K562 (cell line): ENCODE measurements at regions not wholly inside any gene's neighbourhood (a gene's known extent, or its start where the extent isn't known, plus 50 kb on each side); places are given as distances from the start of the nearest gene placed in this dataset.

ENCODE experiments used
- ATAC-seq: fragments of 200-7000 bp; cut with Tn5 transposase; 3 replicates; pipeline ENCODE4 v1.9.1; 2020; ENCODE audit warnings: moderate library complexity
- BruUV-seq: library from RNA; stranded (reverse); fragments of 400-500 nt; replicated peaks from 2 replicates; lab custom pipeline; 2021; lab: Mats Ljungman, UMichigan
- CTCF ChIA-PET: fragments of 300-600 bp; formaldehyde crosslinking; extraction: SDS; loops from one replicate; lab custom pipeline; 2021; ENCODE audit warnings: low intra/inter-chr PET ratio; lab: Yijun Ruan, JAX
- POLR2A ChIA-PET: fragments of 300-600, 350-650 bp; sonication (Branson Sonifier 250); formaldehyde crosslinking; extraction: SDS; loops from one replicate; lab custom pipeline; 2021; ENCODE audit warnings: antibody characterized with exemption, inconsistent platforms; lab: Yijun Ruan, JAX
- DNase-seq, 4 experiments: peaks; one replicate each; pipeline versions ENCODE4 v3.0.0 to v3.0.0-alpha.2; 2011 to 2018; ENCODE audit warnings: low spot score in 3 of 4, mixed read lengths in 3 of 4; ENCODE audit errors: extremely low read depth in 1 of 4
- FAIRE-seq: peaks from 2 replicates; lab custom pipeline; 2011; peaks lifted over from hg19 to GRCh38; lab: Jason Lieb, UNC
- H2AFZ ChIP-seq: 2 replicates; pipeline ENCODE4 v1.6.0; 2011; ENCODE audit warnings: low read depth, low read length, control low read depth, inconsistent platforms
- H3K27ac ChIP-seq: fragments of 200-600 bp; 3 replicates; pipeline ENCODE4 v1.8.0; 2011; ENCODE audit warnings: low read depth, mild to moderate bottlenecking, control low read depth, inconsistent platforms, low read length, moderate library complexity, mixed read lengths; ENCODE audit errors: extremely low read depth
- H3K27me3 ChIP-seq, 2 experiments: fragments of 300-600 bp in 1 of 2; 2 replicates in 1 of 2; 3 replicates in 1 of 2; pipeline versions ENCODE4 v1.6.0 to v1.8.0; 2011; ENCODE audit warnings: inconsistent platforms in 2 of 2, low read length in 2 of 2, mild to moderate bottlenecking in 1 of 2, mixed read lengths in 1 of 2, moderate library complexity in 1 of 2; ENCODE audit not compliant: control insufficient read depth in 2 of 2, insufficient read depth in 2 of 2
- H3K36me3 ChIP-seq: fragments of 300-600 bp; 3 replicates; pipeline ENCODE4 v1.8.0; 2011; ENCODE audit warnings: mild to moderate bottlenecking, low read length, inconsistent platforms; ENCODE audit not compliant: control insufficient read depth, insufficient read depth
- H3K4me1 ChIP-seq, 2 experiments: fragments of 200-600 bp in 1 of 2; replicated peaks in 1 of 2; 2 replicates in 1 of 2; 3 replicates in 1 of 2; pipeline versions ENCODE4 v1.5.1 to v1.8.0; 2011; ENCODE audit warnings: inconsistent platforms in 2 of 2, low read length in 2 of 2, mild to moderate bottlenecking in 1 of 2, mixed read lengths in 1 of 2, moderate library complexity in 1 of 2; ENCODE audit not compliant: control insufficient read depth in 2 of 2, insufficient read depth in 2 of 2
- H3K4me2 ChIP-seq: 2 replicates; pipeline ENCODE4 v1.6.1; 2011; ENCODE audit warnings: low read length, control low read depth, inconsistent platforms, mixed read lengths; ENCODE audit not compliant: insufficient read depth
- H3K4me3 ChIP-seq: fragments of 200-600 bp; sonication (generic), shearing (Covaris generic); 2 replicates; pipeline ENCODE4 v1.5.1; 2016; ENCODE audit warnings: control low read depth, inconsistent platforms
- H3K79me2 ChIP-seq: fragments of 200-600 bp; 3 replicates; pipeline ENCODE4 v1.8.0; 2011; ENCODE audit warnings: low read length, inconsistent platforms; ENCODE audit not compliant: control insufficient read depth, insufficient read depth
- H3K9ac ChIP-seq, 2 experiments: 2 replicates each; pipeline versions ENCODE4 v1.6.0 to v1.6.1; 2011; ENCODE audit warnings: low read depth in 2 of 2, low read length in 2 of 2, control low read depth in 1 of 2, inconsistent platforms in 1 of 2, mild to moderate bottlenecking in 1 of 2, mixed read lengths in 1 of 2; ENCODE audit not compliant: insufficient read depth in 1 of 2
- H3K9me1 ChIP-seq: one replicate; pipeline ENCODE4 v1.6.0; 2011; ENCODE audit warnings: inconsistent platforms, mild to moderate bottlenecking, low read length, moderate library complexity; ENCODE audit not compliant: control insufficient read depth, insufficient read depth
- H3K9me3 ChIP-seq: replicated peaks from 2 replicates; pipeline ENCODE4 v1.5.1; 2011; ENCODE audit warnings: low read depth, low read length, inconsistent platforms; ENCODE audit not compliant: control insufficient read depth, insufficient read depth
- H4K20me1 ChIP-seq: replicated peaks from 2 replicates; pipeline ENCODE4 v1.6.1; 2011; ENCODE audit warnings: low read length, inconsistent platforms, mixed read lengths; ENCODE audit not compliant: control insufficient read depth, insufficient read depth
- CEBPB ChIP-seq: fragments of 450-650 bp; IDR thresholded peaks from 2 replicates; pipeline ENCODE4 v1.6.1; 2016; ENCODE audit warnings: missing genetic modification characterization, missing compliant biosample characterization
- HNRNPLL ChIP-seq: fragments of 200-400 bp; formaldehyde crosslinking; IDR thresholded peaks from 2 replicates; pipeline ENCODE4 v1.6.1; 2017; ENCODE audit warnings: low read length, low read depth, mild to moderate bottlenecking; ENCODE audit not compliant: poor library complexity, severe bottlenecking
- KAT8 ChIP-seq: fragments of 450-650 bp; IDR thresholded peaks from 2 replicates; pipeline ENCODE4 v1.6.1; 2016; ENCODE audit warnings: low read depth, mild to moderate bottlenecking
- TAF7 ChIP-seq: fragments of 450-650 bp; IDR thresholded peaks from 2 replicates; pipeline ENCODE4 v1.6.1; 2016; ENCODE audit warnings: missing genetic modification characterization, missing compliant biosample characterization
- TAL1 ChIP-seq: fragments of 450-650 bp; IDR thresholded peaks from 2 replicates; pipeline ENCODE4 v1.6.1; 2016; ENCODE audit warnings: mild to moderate bottlenecking
- TCF3 ChIP-seq: sonication (generic); formaldehyde crosslinking; IDR thresholded peaks from 2 replicates; pipeline ENCODE4 v1.4.0; 2020; ENCODE audit warnings: mild to moderate bottlenecking, missing genetic modification reagents
- TFAM ChIP-seq: fragments of 250-450 bp; sonication (Bioruptor Pico); conservative IDR thresholded peaks from 2 replicates; pipeline ENCODE4 v1.5.0; 2021; ENCODE audit warnings: mild to moderate bottlenecking, moderate library complexity
- ZBTB12 ChIP-seq: fragments of 250-450 bp; sonication (Bioruptor Pico); IDR thresholded peaks from 2 replicates; pipeline ENCODE4 v1.4.0; 2020
- ZFP1 ChIP-seq: fragments of 450-650 bp; formaldehyde crosslinking; IDR thresholded peaks from 2 replicates; pipeline ENCODE4 v1.4.0; 2020; ENCODE audit warnings: mild to moderate bottlenecking, mixed read lengths
- ZMIZ1 ChIP-seq, 2 experiments: fragments of 150-350 bp in 1 of 2; IDR thresholded peaks; 2 replicates each; pipeline ENCODE4 v1.6.1; 2012 to 2016; ENCODE audit warnings: low read depth in 2 of 2, low read length in 2 of 2, mild to moderate bottlenecking in 1 of 2, moderate library complexity in 1 of 2
- ZNF143 ChIP-seq: sonication (generic); formaldehyde crosslinking; IDR thresholded peaks from 2 replicates; pipeline ENCODE4 v1.9.0; 2022; ENCODE audit warnings: mild to moderate bottlenecking, missing genetic modification reagents
- ZNF146 ChIP-seq: IDR thresholded peaks from one replicate; pipeline ENCODE4 v1.6.1; 2018; ENCODE audit warnings: missing compliant biosample characterization; ENCODE audit not compliant: unreplicated experiment
- ZNF41 ChIP-seq: fragments of 250-450 bp; sonication (Bioruptor Pico); conservative IDR thresholded peaks from 2 replicates; pipeline ENCODE4 v1.4.0; 2020; ENCODE audit warnings: mild to moderate bottlenecking
- ZNF431 ChIP-seq: sonication (generic); formaldehyde crosslinking; IDR thresholded peaks from 2 replicates; pipeline ENCODE4 v1.8.0; 2022; ENCODE audit warnings: mild to moderate bottlenecking, missing genetic modification reagents
- WGBS: fragments of 100-300 bp; shearing (Covaris generic); methylation state at CpG from one replicate; pipeline ENCODE4 v1.1.6; 2016; ENCODE audit warnings: low coverage, mixed read lengths; ENCODE audit not compliant: insufficient coverage; ENCODE audit errors: missing lambda C conversion rate; 5-methylcytosine and 5-hydroxymethylcytosine counted together
- in situ Hi-C: fragments of 300-500 bp; cut with MboI; formaldehyde crosslinking; loops from 4 replicates; pipeline ENCODE4 v1.15.0; 2018; ENCODE audit warnings: inconsistent platforms, mixed read lengths
- intact Hi-C: fragments of 100-400 bp; cut with micrococcal nuclease; formaldehyde crosslinking; loops from 2 replicates; pipeline ENCODE4 v1.14.2; 2022

GRCh38 chr14:101057394-101057793 is 153.9 kb upstream of the RTL1 start:
- H3K27me3 ChIP-seq, result peaks cover 0 to 40% of the 10 kb centered on the region in 2 experiments; a peak in 2 of 5 replicates
- H3K4me3 ChIP-seq, result no peak overlapping the region
- BruUV-seq, result no TSS peak
- CTCF ChIA-PET, result no interaction called here
- H3K9ac ChIP-seq, result no peak overlapping the region
- ATAC-seq (no peak), DNase-seq (no peak), FAIRE-seq (no peak)
- H3K27ac ChIP-seq, result no peak overlapping the region
- WGBS, result 4% methylated on average over 3 of the region's 3 CpGs
- no peaks in the 10 kb centered on the region for H4K20me1 ChIP-seq
- no peak overlapping the region for H2AFZ ChIP-seq
- H3K79me2 ChIP-seq, result no peaks in the 10 kb centered on the region
- in situ Hi-C loops, result no loop called here
- no peaks in the 10 kb centered on the region for H3K36me3 ChIP-seq
- POLR2A ChIA-PET, result no interaction called here
- no peaks in the 10 kb centered on the region for H3K4me1 ChIP-seq
- no peaks in the 10 kb centered on the region for H3K9me3 ChIP-seq
- TF ChIP-seq ZFP1 (CRISPR knock-in tag) (peak; percentile 77), KAT8 (no peak)
- no peak overlapping the region for H3K4me2 ChIP-seq
- intact Hi-C loops, result no loop called here
- no peaks in the 10 kb centered on the region for H3K9me1 ChIP-seq

GRCh38 chr14:101058571-101058970 is 155.0 kb upstream of the RTL1 start:
- Histone ChIP-seq H3K27ac (no peak overlapping the region), H4K20me1 (no peaks in the 10 kb centered on the region), H3K4me3 (no peak overlapping the region), H3K9me3 (no peaks in the 10 kb centered on the region), H3K27me3 (peaks cover 0 to 35% of the 10 kb centered on the region in 2 experiments; a peak in 2 of 5 replicates), H3K9me1 (no peaks in the 10 kb centered on the region), H3K36me3 (no peaks in the 10 kb centered on the region), H3K79me2 (no peaks in the 10 kb centered on the region), H3K9ac (no peak overlapping the region), H3K4me1 (no peaks in the 10 kb centered on the region), H3K4me2 (no peak overlapping the region), H2AFZ (no peak overlapping the region)
- 0% methylated on average over 2 of the region's 3 CpGs for WGBS
- BruUV-seq, result no TSS peak
- intact Hi-C loops, result no loop called here
- ATAC-seq (no peak), FAIRE-seq (no peak), DNase-seq (no peak)
- ChIA-PET POLR2A (interaction anchor here (0.7 kb wide), 1 partner anchor 54 kb away, joined by 3 read pairs; no protein-coding TSS in a partner anchor), CTCF (no interaction called here)
- in situ Hi-C loops, result no loop called here
- TF ChIP-seq ZNF41 (CRISPR knock-in tag), result no peak
- TF ChIP-seq ZBTB12 (CRISPR knock-in tag), result no peak
- TF ChIP-seq TAL1, result no peak
- no peak for TF ChIP-seq CEBPB
- TF ChIP-seq ZNF431 (CRISPR knock-in tag), result no peak
- TF ChIP-seq TAF7 (tag), result no peak
- TF ChIP-seq ZNF143 (CRISPR knock-in tag), result no peak
- no peak for TF ChIP-seq ZMIZ1 (IDR thresholded peaks at IDR 0.05; ENCODE audit: low read depth in 2 of 2, low read length in 2 of 2)
- TF ChIP-seq HNRNPLL, result no peak
- no peak for TF ChIP-seq TCF3
- no peak for TF ChIP-seq TFAM (CRISPR knock-in tag)
- TF ChIP-seq ZNF146 (CRISPR knock-in tag), result no peak
